Endothelial cell of umbilical vein (primary cell): ENCODE measurements at regions not wholly inside any gene's neighbourhood (a gene's known extent, or its start where the extent isn't known, plus 50 kb on each side); places are given as distances from the start of the nearest gene placed in this dataset.

Experiments used
- CTCF ChIP-seq, 2 donors: IDR thresholded peaks; 1 replicate in 1 of 2; 2 replicates in 1 of 2; pipeline ENCODE4 v1.5.1; 2011; ENCODE audit warnings: low read length in 2 of 2, mild to moderate bottlenecking in 2 of 2, moderate library complexity in 2 of 2, control low read depth in 1 of 2, inconsistent platforms in 1 of 2, low read depth in 1 of 2; ENCODE audit not compliant: insufficient read depth in 1 of 2; ENCODE audit errors: extremely low read depth in 1 of 2
- MAX ChIP-seq: IDR thresholded peaks from 2 replicates; pipeline ENCODE4 v1.6.1; 2011; ENCODE audit not compliant: insufficient read depth, insufficient read length
- POLR2A ChIP-seq: IDR thresholded peaks from 2 replicates; pipeline ENCODE4 v1.6.1; 2012; ENCODE audit warnings: low read depth, mild to moderate bottlenecking, control low read depth, low read length

GRCh38 chr14:22409006-22409405, 180.0 kb downstream of the DAD1 start:
- no peak for TF ChIP-seq CTCF (IDR thresholded peaks at IDR 0.05; ENCODE audit: extremely low read depth in 1 of 2, insufficient read depth in 1 of 2, low read depth in 1 of 2, low read length in 2 of 2)
- TF ChIP-seq MAX: no peak
- no peak for TF ChIP-seq POLR2A
